Calu3 (cell line): ENCODE measurements at regions not wholly inside any gene's neighbourhood (a gene's known extent, or its start where the extent isn't known, plus 50 kb on each side); places are given as distances from the start of the nearest gene placed in this dataset.

Experiments
- BruUV-seq: library from RNA; stranded (reverse); fragments of 400-500 nt; replicated peaks from 2 replicates; lab custom pipeline; 2021; lab: Mats Ljungman, UMichigan
- CTCF ChIA-PET: fragments of 300-600 bp; sonication (Branson Sonifier 250); formaldehyde crosslinking; loops from one replicate; lab custom pipeline; 2022; ENCODE audit warnings: antibody characterized with exemption; lab: Charles Lee
- DNase-seq: peaks from one replicate; pipeline ENCODE4 v3.0.0; 2022
- H3K27ac Mint-ChIP-seq: one replicate; pipeline ENCODE4 v1.8.0; 2022; ENCODE audit warnings: mixed read lengths; ENCODE audit not compliant: unreplicated experiment
- H3K27me3 Mint-ChIP-seq: one replicate; pipeline ENCODE4 v1.8.0; 2022; ENCODE audit warnings: mixed read lengths; ENCODE audit not compliant: unreplicated experiment
- H3K36me3 Mint-ChIP-seq: one replicate; pipeline ENCODE4 v1.8.0; 2022; ENCODE audit warnings: mild to moderate bottlenecking, moderate library complexity, mixed read lengths; ENCODE audit not compliant: insufficient read depth, unreplicated experiment
- H3K4me1 Mint-ChIP-seq: one replicate; pipeline ENCODE4 v1.8.0; 2022; ENCODE audit warnings: mild to moderate bottlenecking, low read depth, mixed read lengths; ENCODE audit not compliant: unreplicated experiment
- H3K4me3 Mint-ChIP-seq: one replicate; pipeline ENCODE4 v1.8.0; 2022; ENCODE audit warnings: mild to moderate bottlenecking, low read depth, moderate library complexity, mixed read lengths; ENCODE audit not compliant: unreplicated experiment
- H3K9me3 Mint-ChIP-seq: one replicate; pipeline ENCODE4 v1.8.0; 2022; ENCODE audit warnings: low read depth, mixed read lengths; ENCODE audit not compliant: unreplicated experiment
- CTCF ChIP-seq: fragments of 200-600 bp; IDR thresholded peaks from one replicate; pipeline ENCODE4 v1.8.0; 2022; ENCODE audit warnings: antibody characterized with exemption; ENCODE audit not compliant: unreplicated experiment
- intact Hi-C: fragments of 100-400 bp; cut with micrococcal nuclease; formaldehyde crosslinking; loops from one replicate; pipeline ENCODE4 v1.10.0; 2022; ENCODE audit not compliant: unreplicated experiment

- H3K27me3 Mint-ChIP-seq: no peaks in the 10 kb centered on the region
- H3K4me3 Mint-ChIP-seq: no peak overlapping the region
- no peak overlapping the region for H3K27ac Mint-ChIP-seq
- H3K9me3 Mint-ChIP-seq: no peaks in the 10 kb centered on the region
- CTCF ChIA-PET: interaction anchor here (1.3 to 1.5 kb wide), 2 partner anchors 8 to 23 kb away, joined by 3 to 4 read pairs; no protein-coding TSS in a partner anchor
- peaks cover 38% of the 10 kb centered on the region for H3K4me1 Mint-ChIP-seq
- no peak for DNase-seq
- no TSS peak for BruUV-seq
- no peak for TF ChIP-seq CTCF
- H3K36me3 Mint-ChIP-seq: no peaks in the 10 kb centered on the region
- intact Hi-C loops: no loop called here
Measured at GRCh38 chr1:68378296-68379084, 71.3 kb downstream of the RPE65 start.

- BruUV-seq: no TSS peak
- no peak for TF ChIP-seq CTCF
- Mint-ChIP-seq H3K27ac (no peak overlapping the region), H3K9me3 (no peaks in the 10 kb centered on the region), H3K4me3 (no peak overlapping the region), H3K27me3 (no peaks in the 10 kb centered on the region), H3K36me3 (no peaks in the 10 kb centered on the region), H3K4me1 (peaks cover 31% of the 10 kb centered on the region)
- CTCF ChIA-PET: no interaction called here
- intact Hi-C loops: no loop called here
- DNase-seq: no peak
Measured at GRCh38 chr1:68377098-68377497, 72.7 kb downstream of the RPE65 start.

- no peak for DNase-seq
- no peak for TF ChIP-seq CTCF
- BruUV-seq: no TSS peak
- intact Hi-C loops: no loop called here
- CTCF ChIA-PET: no interaction called here
- Mint-ChIP-seq H3K36me3 (no peaks in the 10 kb centered on the region), H3K27ac (no peak overlapping the region), H3K27me3 (no peaks in the 10 kb centered on the region), H3K4me1 (peaks cover 35% of the 10 kb centered on the region), H3K4me3 (no peak overlapping the region), H3K9me3 (no peaks in the 10 kb centered on the region)
Measured at GRCh38 chr1:68376441-68376840, 73.3 kb downstream of the RPE65 start.

- no TSS peak for BruUV-seq
Measured at GRCh38 chr1:68375919-68376318, 73.8 kb downstream of the RPE65 start.

More at GRCh38 chr1:68375919-68376318, 73.8 kb downstream of the RPE65 start:
- Mint-ChIP-seq H3K36me3 (no peaks in the 10 kb centered on the region), H3K4me3 (no peak overlapping the region), H3K27ac (no peak overlapping the region), H3K4me1 (peaks cover 40% of the 10 kb centered on the region), H3K9me3 (no peaks in the 10 kb centered on the region), H3K27me3 (no peaks in the 10 kb centered on the region)
- intact Hi-C loops: no loop called here
- DNase-seq: no peak
- TF ChIP-seq CTCF: no peak
- CTCF ChIA-PET: no interaction called here
